ENCODE measurements at regions not wholly inside any gene's neighbourhood (a gene's known extent, or its start where the extent isn't known, plus 50 kb on each side); places are given as distances from the start of the nearest gene placed in this dataset.

- intact Hi-C loops (cut with micrococcal nuclease) (no loop called here), dilution Hi-C loops (cut with MboI; ENCODE audit: extremely low pct_ligation_motif_present, low sequenced_read_pairs) (no loop called here)
- no peaks in the 10 kb centered on the region for H3K4me1 ChIP-seq (ENCODE audit: control insufficient read depth, extremely low read depth, insufficient read depth, low read length)
- H3K4me3 ChIP-seq (replicated peaks in 1 of 3; ENCODE audit: insufficient read depth in 1 of 3, low read depth in 1 of 3, low read length in 3 of 3), result no peak overlapping the region
- BruUV-seq (replicated peaks), result no TSS peak
- H2AFZ ChIP-seq (ENCODE audit: low read depth, low read length), result no peak overlapping the region
- H3K27me3 ChIP-seq (ENCODE audit: control insufficient read depth in 2 of 2, insufficient read depth in 2 of 2, low read length in 2 of 2), result no peaks in the 10 kb centered on the region
- FAIRE-seq (no peak), DNase-seq (ENCODE audit: low read depth, low spot score) (no peak)
- H4K20me1 ChIP-seq (replicated peaks; ENCODE audit: control insufficient read depth, extremely low read depth, insufficient read depth, low read length), result no peaks in the 10 kb centered on the region
- H3K79me2 ChIP-seq (ENCODE audit: control insufficient read depth, insufficient read depth, low read length), result no peaks in the 10 kb centered on the region
- POLR2A ChIA-PET, result no interaction called here
- TF ChIP-seq GATA2 (IDR thresholded peaks at IDR 0.05; ENCODE audit: insufficient read depth, insufficient read length, low read depth, low read length) (no peak), JUN (IDR thresholded peaks at IDR 0.05; ENCODE audit: borderline replicate concordance, insufficient read depth, insufficient read length, low read depth) (no peak), MAX (IDR thresholded peaks at IDR 0.05; ENCODE audit: insufficient read depth, insufficient read length) (no peak), CTCF (IDR thresholded peaks at IDR 0.05; ENCODE audit: extremely low read depth in 1 of 2, insufficient read depth in 1 of 2, low read depth in 1 of 2, low read length in 2 of 2) (no peak), EZH2 (IDR thresholded peaks at IDR 0.05; ENCODE audit: borderline replicate concordance, low read depth, low read length, severe bottlenecking) (no peak), POLR2AphosphoS5 (IDR thresholded peaks at IDR 0.05; ENCODE audit: insufficient read depth, low read depth, low read length) (no peak), POLR2A (IDR thresholded peaks at IDR 0.05; ENCODE audit: low read depth, low read length) (no peak), FOS (IDR thresholded peaks at IDR 0.05; ENCODE audit: borderline replicate concordance, insufficient read depth, low read length) (no peak), MYC (IDR thresholded peaks at IDR 0.05; ENCODE audit: low read depth, low read length) (no peak)
- no peaks in the 10 kb centered on the region for H3K9me1 ChIP-seq (replicated peaks; ENCODE audit: control insufficient read depth, extremely low read depth, insufficient read depth, low read length)
- H3K9ac ChIP-seq (replicated peaks; ENCODE audit: extremely low read depth, insufficient read depth, low read length), result no peak overlapping the region
- H3K4me2 ChIP-seq (ENCODE audit: insufficient read depth, low read length), result no peak overlapping the region
- no peak overlapping the region for H3K27ac ChIP-seq (ENCODE audit: insufficient read depth, low read depth, low read length)
- H3K9me3 ChIP-seq (replicated peaks; ENCODE audit: control insufficient read depth, insufficient read depth, low read length), result no peaks in the 10 kb centered on the region
- no peaks in the 10 kb centered on the region for H3K36me3 ChIP-seq (ENCODE audit: control insufficient read depth in 2 of 2, extremely low read depth in 1 of 2, insufficient read depth in 2 of 2, low read length in 2 of 2)
- CTCF ChIA-PET, result no interaction called here
These were observed 296.2 kb downstream of the LMX1A start for GRCh38 chr1:165060285-165060793.

Measured in endothelial cell of umbilical vein (primary cell).